ENCODE measurements at regions not wholly inside any gene's neighbourhood (a gene's known extent, or its start where the extent isn't known, plus 50 kb on each side); places are given as distances from the start of the nearest gene placed in this dataset.

- ATAC-seq = no peak
- DNase-seq (ENCODE audit: low spot score) = no peak
Observed at GRCh38 chr4:185921583-185922555, 109.9 kb upstream of the SORBS2 start.

- DNase-seq (ENCODE audit: low spot score) = no peak
- ATAC-seq = no peak
Observed at GRCh38 chr4:185924458-185925044, 112.6 kb upstream of the SORBS2 start.

- DNase-seq (ENCODE audit: low spot score) (no peak), ATAC-seq (no peak)
Observed at GRCh38 chr4:185925910-185926360, 113.9 kb upstream of the SORBS2 start.

- ATAC-seq (no peak), DNase-seq (ENCODE audit: low spot score) (no peak)
Observed at GRCh38 chr4:185931375-185931774, 119.4 kb upstream of the SORBS2 start.

GRCh38 chr4:185931986-185932385 is 120.0 kb upstream of the SORBS2 start:
- DNase-seq (ENCODE audit: low spot score) (no peak), ATAC-seq (no peak)

- ATAC-seq (no peak), DNase-seq (ENCODE audit: low spot score) (no peak)
Observed at GRCh38 chr4:185932491-185932890, 120.5 kb upstream of the SORBS2 start.

- ATAC-seq = no peak
- no peak for DNase-seq (ENCODE audit: low spot score)
Observed at GRCh38 chr4:185933078-185933581, 121.1 kb upstream of the SORBS2 start.

GRCh38 chr4:185936650-185937376 is 124.8 kb upstream of the SORBS2 start:
- no peak for DNase-seq (ENCODE audit: low spot score)
- no peak for ATAC-seq

GRCh38 chr4:185938654-185939053 is 126.7 kb upstream of the SORBS2 start:
- ATAC-seq = no peak
- no peak for DNase-seq (ENCODE audit: low spot score)

- no peak for ATAC-seq
- DNase-seq (ENCODE audit: low spot score) = no peak
Observed at GRCh38 chr4:185941461-185941860, 127.5 kb upstream of the TLR3 start.

- no peak for ATAC-seq
- DNase-seq (ENCODE audit: low spot score) = no peak
Observed at GRCh38 chr4:185945252-185945651, 123.7 kb upstream of the TLR3 start.

- ATAC-seq (no peak), DNase-seq (ENCODE audit: low spot score) (no peak)
Observed at GRCh38 chr4:185945906-185946305, 123.0 kb upstream of the TLR3 start.

GRCh38 chr4:185950891-185951290 is 118.1 kb upstream of the TLR3 start:
- DNase-seq (ENCODE audit: low spot score) (no peak), ATAC-seq (no peak)

GRCh38 chr4:185955151-185955770 is 113.7 kb upstream of the TLR3 start:
- no peak for ATAC-seq
- no peak for DNase-seq (ENCODE audit: low spot score)

- no peak for ATAC-seq
- no peak for DNase-seq (ENCODE audit: low spot score)
Observed at GRCh38 chr4:185955826-185956543, 113.0 kb upstream of the TLR3 start.

- DNase-seq (ENCODE audit: low spot score) (no peak), ATAC-seq (no peak)
Observed at GRCh38 chr4:185956544-185956940, 112.4 kb upstream of the TLR3 start.

- ATAC-seq (no peak), DNase-seq (ENCODE audit: low spot score) (no peak)
Observed at GRCh38 chr4:185958094-185958747, 110.7 kb upstream of the TLR3 start.

GRCh38 chr4:185965426-185966384 is 103.3 kb upstream of the TLR3 start:
- ATAC-seq = peak; percentile 51
- DNase-seq (ENCODE audit: low spot score) = no peak

GRCh38 chr4:185966549-185966948 is 102.4 kb upstream of the TLR3 start:
- no peak for DNase-seq (ENCODE audit: low spot score)
- no peak for ATAC-seq
